Stomach (tissue), 8 donors: ENCODE measurements at regions not wholly inside any gene's neighbourhood (a gene's known extent, or its start where the extent isn't known, plus 50 kb on each side); places are given as distances from the start of the nearest gene placed in this dataset.

Experiments
- DNase-seq, 2 donors: peaks; one replicate each; pipeline versions ENCODE4 v3.0.0 to v3.0.0-alpha.2; 2013 to 2019
- H3K27ac ChIP-seq, 5 donors: fragments of 200-600 bp in 4 of 5; sonication (generic) in 4 of 5; one replicate each; pipeline ENCODE4 v1.5.1; 2013 to 2019; ENCODE audit warnings: mild to moderate bottlenecking in 1 of 5, moderate library complexity in 1 of 5
- H3K27me3 ChIP-seq, 3 donors: fragments of 200-600 bp; sonication (generic); one replicate each; pipeline ENCODE4 v1.5.1; 2017 to 2019; ENCODE audit warnings: mixed run types in 1 of 3
- H3K36me3 ChIP-seq, 4 donors: fragments of 200-600 bp; sonication (generic); 1 replicate in 3 of 4; 2 replicates in 1 of 4; pipeline ENCODE4 v1.5.1; 2016 to 2019
- H3K4me1 ChIP-seq, 4 donors: fragments of 200-600 bp; sonication (generic); one replicate each; pipeline ENCODE4 v1.5.1; 2016 to 2019
- H3K4me3 ChIP-seq, 4 donors: fragments of 200-600 bp; sonication (generic) in 3 of 4; one replicate each; pipeline ENCODE4 v1.5.1; 2016 to 2019; ENCODE audit warnings: mild to moderate bottlenecking in 1 of 4
- H3K9me3 ChIP-seq, 4 donors: fragments of 200-600 bp; sonication (generic); one replicate each; pipeline ENCODE4 v1.5.1; 2016 to 2019
- EP300 ChIP-seq: sonication (generic); formaldehyde crosslinking; IDR thresholded peaks from one replicate; pipeline ENCODE4 v1.6.1; 2017; ENCODE audit warnings: antibody characterized with exemption
- POLR2A ChIP-seq, 4 donors: fragments of 450-650 bp; IDR thresholded peaks; one replicate each; pipeline ENCODE4 v1.6.1; 2016; ENCODE audit warnings: antibody characterized with exemption in 4 of 4, control low read depth in 2 of 4, mild to moderate bottlenecking in 1 of 4, moderate library complexity in 1 of 4
- POLR2AphosphoS5 ChIP-seq, 3 donors: sonication (generic); formaldehyde crosslinking; IDR thresholded peaks; one replicate each; pipeline ENCODE4 v1.6.1; 2016; ENCODE audit warnings: antibody characterized with exemption in 3 of 3
- WGBS, 5 donors: extraction: QIAGEN DNeasy Blood & Tissue Kit in 3 of 5; methylation state at CpG; one replicate each; pipeline versions ENCODE4 v1.1.5 to v1.1.7; 2013 to 2018; 5-methylcytosine and 5-hydroxymethylcytosine counted together
- intact Hi-C: fragments of 100-400 bp; cut with DNase I; formaldehyde crosslinking; loops from one replicate; pipeline ENCODE4 v1.15.1; 2023; ENCODE audit warnings: low total_unique reads
- TF ChIP-seq, protein P1 (sequence below), 7 experiments: fragments of 450-650 bp in 4 of 7; fragments of 200-600 bp in 3 of 7; sonication (generic) in 3 of 7; IDR thresholded peaks; one replicate each; pipeline ENCODE4 v1.5.1; 2016 to 2019; ENCODE audit warnings: antibody characterized with exemption in 7 of 7, control low read depth in 2 of 7, mild to moderate bottlenecking in 1 of 7
- donor health status: healthy with polysubstance abuse.
- donor health status: Bipolar disorder and iron deficiency.
- donor health status: healthy.

DNA sequence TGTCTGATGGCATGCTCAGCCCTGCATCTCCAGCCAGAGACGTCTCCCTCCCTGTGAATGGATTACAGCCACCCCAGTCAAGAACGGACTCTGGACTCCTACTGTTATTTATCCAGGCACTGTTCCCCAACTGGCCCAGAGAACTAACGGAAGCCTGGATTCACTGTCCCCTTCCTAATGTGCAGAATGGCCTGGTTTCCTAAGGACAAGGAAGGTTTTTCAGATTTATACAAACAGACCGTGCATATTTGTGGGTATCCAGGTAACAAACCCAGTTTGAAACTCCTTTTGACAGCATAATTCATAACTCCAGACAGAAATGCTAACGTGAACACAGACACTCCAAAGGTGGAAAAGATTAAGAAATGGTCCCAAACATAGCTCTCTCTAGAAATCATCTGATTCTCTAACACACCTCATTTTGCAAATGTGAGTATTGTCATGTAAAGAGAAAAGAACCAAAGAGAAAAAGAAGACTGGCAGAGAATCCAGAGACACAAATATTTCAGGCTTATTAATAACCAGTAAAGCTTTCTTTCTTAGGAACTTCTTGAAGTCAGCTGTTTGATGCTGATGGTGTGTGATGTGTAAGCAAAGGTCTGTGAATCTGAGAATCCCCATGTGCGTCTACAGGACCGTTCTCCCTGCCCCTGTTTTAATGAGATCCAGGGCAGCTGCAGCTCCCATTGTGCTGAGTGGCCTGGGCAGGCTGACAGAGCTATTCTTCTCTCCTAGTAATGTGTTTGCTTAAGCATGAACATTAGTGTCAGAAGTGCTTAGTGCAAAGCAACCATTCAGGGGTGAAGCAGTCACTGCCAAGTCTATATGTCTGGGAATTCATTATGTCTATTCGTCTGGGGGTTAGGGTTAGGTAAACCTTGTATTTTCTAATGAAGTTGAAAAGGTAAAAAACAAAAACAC, 86.8 kb upstream of the HIF1A start:
- Histone ChIP-seq H3K36me3 (no peaks in the 10 kb centered on the region), H3K4me3 (no peak overlapping the region), H3K9me3 (no peaks in the 10 kb centered on the region), H3K27ac (peak overlapping the region in 3 of 5 donors; percentile 2 to 40 (median 33)), H3K4me1 (peaks cover 8 to 29% (median 15%) of the 10 kb centered on the region in 4 donors), H3K27me3 (no peaks in the 10 kb centered on the region)
- WGBS, 5 donors: 28 to 42% (median 32%) methylated on average over 6 to 8 of the region's 8 CpGs
- DNase-seq: peak in 1 of 2 donors; percentile 76
- TF ChIP-seq POLR2A (IDR thresholded peaks at IDR 0.05) (no peak), POLR2AphosphoS5 (IDR thresholded peaks at IDR 0.05) (no peak), EP300 (no peak)
- TF ChIP-seq, protein P1, sequence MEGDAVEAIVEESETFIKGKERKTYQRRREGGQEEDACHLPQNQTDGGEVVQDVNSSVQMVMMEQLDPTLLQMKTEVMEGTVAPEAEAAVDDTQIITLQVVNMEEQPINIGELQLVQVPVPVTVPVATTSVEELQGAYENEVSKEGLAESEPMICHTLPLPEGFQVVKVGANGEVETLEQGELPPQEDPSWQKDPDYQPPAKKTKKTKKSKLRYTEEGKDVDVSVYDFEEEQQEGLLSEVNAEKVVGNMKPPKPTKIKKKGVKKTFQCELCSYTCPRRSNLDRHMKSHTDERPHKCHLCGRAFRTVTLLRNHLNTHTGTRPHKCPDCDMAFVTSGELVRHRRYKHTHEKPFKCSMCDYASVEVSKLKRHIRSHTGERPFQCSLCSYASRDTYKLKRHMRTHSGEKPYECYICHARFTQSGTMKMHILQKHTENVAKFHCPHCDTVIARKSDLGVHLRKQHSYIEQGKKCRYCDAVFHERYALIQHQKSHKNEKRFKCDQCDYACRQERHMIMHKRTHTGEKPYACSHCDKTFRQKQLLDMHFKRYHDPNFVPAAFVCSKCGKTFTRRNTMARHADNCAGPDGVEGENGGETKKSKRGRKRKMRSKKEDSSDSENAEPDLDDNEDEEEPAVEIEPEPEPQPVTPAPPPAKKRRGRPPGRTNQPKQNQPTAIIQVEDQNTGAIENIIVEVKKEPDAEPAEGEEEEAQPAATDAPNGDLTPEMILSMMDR (IDR thresholded peaks at IDR 0.05): no peak
- intact Hi-C loops: no loop called here

DNA sequence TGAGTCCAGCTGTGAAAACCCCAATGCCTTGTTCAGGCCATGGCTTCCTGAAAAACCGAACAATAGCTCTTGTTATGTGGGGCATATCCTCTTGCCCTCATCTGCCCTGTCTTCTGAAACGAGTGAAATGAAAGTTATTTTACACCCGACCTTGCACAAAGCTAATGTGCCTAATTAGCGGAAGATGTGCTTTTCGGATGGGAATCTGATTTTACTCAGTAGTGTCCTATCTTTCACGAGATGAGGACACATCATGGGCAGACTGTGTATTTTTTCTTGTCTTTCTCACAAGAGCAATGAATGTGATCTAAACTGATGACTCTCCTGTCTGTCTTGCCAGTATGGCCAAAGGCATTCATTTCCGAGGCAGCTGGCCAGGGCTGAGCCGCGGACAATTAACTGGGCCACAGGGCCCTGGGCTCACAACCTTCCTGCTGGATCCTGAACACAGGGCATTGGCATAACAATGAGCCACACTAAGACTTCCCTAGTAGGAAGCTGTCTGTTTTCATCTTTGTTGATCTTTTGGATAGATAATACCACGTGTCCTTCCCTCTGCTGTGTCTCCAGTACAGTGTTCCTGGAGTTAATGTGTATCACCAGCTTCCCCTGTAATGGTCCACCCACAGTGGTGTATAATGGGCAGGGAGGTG, 86.0 kb upstream of the HIF1A start:
- H3K36me3 ChIP-seq: no peaks in the 10 kb centered on the region
- no peak overlapping the region for H3K4me3 ChIP-seq
- no peaks in the 10 kb centered on the region for H3K27me3 ChIP-seq
- intact Hi-C loops: no loop called here
- peak in 1 of 2 donors; percentile 39 for DNase-seq
- WGBS, 5 donors: 66 to 72% (median 70%) methylated on average over 10 of the region's 10 CpGs
- H3K27ac ChIP-seq: peak overlapping the region in 4 of 5 donors; percentile 2 to 40 (median 24)
- TF ChIP-seq EP300: no peak
- TF ChIP-seq, protein P1 (IDR thresholded peaks at IDR 0.05): no peak
- no peak for TF ChIP-seq POLR2A (IDR thresholded peaks at IDR 0.05)
- TF ChIP-seq POLR2AphosphoS5 (IDR thresholded peaks at IDR 0.05): no peak
- peaks cover 8 to 29% (median 15%) of the 10 kb centered on the region in 4 donors for H3K4me1 ChIP-seq
- no peaks in the 10 kb centered on the region for H3K9me3 ChIP-seq

DNA sequence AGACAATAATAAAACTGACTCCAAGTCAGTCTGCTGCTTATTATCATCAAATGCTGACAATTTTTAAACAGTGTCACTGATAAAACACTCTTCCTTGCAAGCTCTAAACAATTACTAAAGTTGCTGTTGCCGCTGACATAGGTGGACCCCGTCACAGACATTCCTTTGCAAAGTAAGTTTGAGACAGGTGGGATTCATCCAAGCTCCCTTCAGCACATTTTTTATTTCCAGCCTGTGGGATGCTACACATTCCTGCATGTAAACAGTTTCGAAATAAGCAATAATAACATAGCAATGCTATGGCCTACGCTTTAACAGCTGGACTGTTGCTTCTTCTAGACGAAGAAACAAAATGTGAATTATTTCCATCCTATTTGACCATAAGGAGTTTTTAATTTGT, 85.4 kb upstream of the HIF1A start:
- TF ChIP-seq, protein P1 (IDR thresholded peaks at IDR 0.05): no peak
- TF ChIP-seq POLR2A (IDR thresholded peaks at IDR 0.05) (no peak), EP300 (no peak), POLR2AphosphoS5 (IDR thresholded peaks at IDR 0.05) (no peak)
- DNase-seq: peak in 1 of 2 donors; percentile 56
- 75 to 89% (median 86%) methylated on average over 5 of the region's 5 CpGs for WGBS, 5 donors
- H3K36me3 ChIP-seq: no peaks in the 10 kb centered on the region
- intact Hi-C loops: no loop called here
- no peaks in the 10 kb centered on the region for H3K9me3 ChIP-seq
- peak overlapping the region in 2 of 5 donors; percentile 33 to 40 for H3K27ac ChIP-seq
- no peak overlapping the region for H3K4me3 ChIP-seq
- H3K27me3 ChIP-seq: no peaks in the 10 kb centered on the region
- H3K4me1 ChIP-seq: peaks cover 8 to 29% (median 15%) of the 10 kb centered on the region in 4 donors

DNA sequence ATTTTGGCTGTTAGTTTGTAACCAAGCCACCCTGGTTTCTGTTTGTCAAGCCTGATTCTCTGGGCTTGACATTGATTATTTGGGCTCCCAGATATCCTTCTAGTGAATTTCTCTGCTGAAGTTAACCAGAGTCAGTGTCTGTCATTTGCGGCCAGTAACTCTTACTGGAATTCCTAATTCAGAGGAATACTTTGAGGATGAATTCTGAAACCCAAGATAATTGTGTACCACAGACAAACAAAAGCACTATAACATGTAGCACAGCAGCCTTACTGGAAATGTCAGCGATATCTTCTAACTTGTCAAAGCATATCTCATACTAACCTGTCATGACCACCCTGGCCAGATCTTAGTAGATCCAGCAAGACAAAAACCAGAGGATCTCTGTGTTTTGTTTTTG, 84.4 kb upstream of the HIF1A start:
- no peak for DNase-seq
- Histone ChIP-seq H3K4me1 (peaks cover 8 to 31% (median 19%) of the 10 kb centered on the region in 4 donors), H3K27me3 (no peaks in the 10 kb centered on the region), H3K9me3 (no peaks in the 10 kb centered on the region), H3K4me3 (no peak overlapping the region), H3K36me3 (no peaks in the 10 kb centered on the region), H3K27ac (no peak overlapping the region)
- TF ChIP-seq, protein P1 (IDR thresholded peaks at IDR 0.05): no peak
- TF ChIP-seq POLR2A (IDR thresholded peaks at IDR 0.05) (no peak), POLR2AphosphoS5 (IDR thresholded peaks at IDR 0.05) (no peak), EP300 (no peak)
- 92 to 98% (median 98%) methylated on average over 2 of the region's 2 CpGs for WGBS, 5 donors
- intact Hi-C loops: no loop called here
